ENCODE measurements at regions not wholly inside any gene's neighbourhood (a gene's known extent, or its start where the extent isn't known, plus 50 kb on each side); places are given as distances from the start of the nearest gene placed in this dataset.
A peak's percentile ranks its signal among the peaks of the same experiment; 100 is the strongest.
"Not testable (repeated sequence)": the region's sequence is repeated elsewhere in the genome, so short reads cannot be mapped to it uniquely, and the experiment has no call there.

- no peak for DNase-seq (ENCODE audit: low read depth)
Measured at GRCh38 chr20:22690616-22691179, 106.3 kb upstream of the FOXA2 start.

GRCh38 chr20:22691369-22692118 is 107.2 kb upstream of the FOXA2 start:
- peak; percentile 72 for DNase-seq (ENCODE audit: low read depth)

- no peak for DNase-seq (ENCODE audit: low read depth)
Measured at GRCh38 chr20:22692119-22692475, 107.7 kb upstream of the FOXA2 start.

- not testable (repeated sequence) for DNase-seq (ENCODE audit: low read depth)
Measured at GRCh38 chr20:22692620-22693019, 108.2 kb upstream of the FOXA2 start.

GRCh38 chr20:22696759-22697158 is 112.4 kb upstream of the FOXA2 start:
- no peak for DNase-seq (ENCODE audit: low read depth)

- DNase-seq (ENCODE audit: low read depth) = no peak
Measured at GRCh38 chr20:22698259-22698842, 114.0 kb upstream of the FOXA2 start.

- DNase-seq (ENCODE audit: low read depth) = no peak
Measured at GRCh38 chr20:22699396-22699795, 115.0 kb upstream of the FOXA2 start.

- DNase-seq (ENCODE audit: low read depth) = peak; percentile 48
Measured at GRCh38 chr20:22700367-22700766, 116.0 kb upstream of the FOXA2 start.

- DNase-seq (ENCODE audit: low read depth) = no peak
Measured at GRCh38 chr20:22701679-22702308, 117.4 kb upstream of the FOXA2 start.

GRCh38 chr20:22703843-22704242 is 119.5 kb upstream of the FOXA2 start:
- no peak for DNase-seq (ENCODE audit: low read depth)

GRCh38 chr20:22711971-22712755 is 127.8 kb upstream of the FOXA2 start:
- DNase-seq (ENCODE audit: low read depth) = no peak

- DNase-seq (ENCODE audit: low read depth) = no peak
Measured at GRCh38 chr20:22716821-22717351, 132.5 kb upstream of the FOXA2 start.

- no peak for DNase-seq (ENCODE audit: low read depth)
Measured at GRCh38 chr20:22717466-22717865, 133.1 kb upstream of the FOXA2 start.

GRCh38 chr20:22719167-22719591 is 134.8 kb upstream of the FOXA2 start:
- DNase-seq (ENCODE audit: low read depth) = no peak

- DNase-seq (ENCODE audit: low read depth) = no peak
Measured at GRCh38 chr20:22720206-22720605, 135.8 kb upstream of the FOXA2 start.

GRCh38 chr20:22722811-22723210 is 138.4 kb upstream of the FOXA2 start:
- no peak for DNase-seq (ENCODE audit: low read depth)

GRCh38 chr20:22723659-22724058 is 139.3 kb upstream of the FOXA2 start:
- peak; percentile 47 for DNase-seq (ENCODE audit: low read depth)

GRCh38 chr20:22728146-22728745 is 143.9 kb upstream of the FOXA2 start:
- DNase-seq (ENCODE audit: low read depth) = no peak

GRCh38 chr20:22729180-22729579 is 144.8 kb upstream of the FOXA2 start:
- peak; percentile 56 for DNase-seq (ENCODE audit: low read depth)

- DNase-seq (ENCODE audit: low read depth) = no peak
Measured at GRCh38 chr20:22729616-22730236, 145.4 kb upstream of the FOXA2 start.

- no peak for DNase-seq (ENCODE audit: low read depth)
Measured at GRCh38 chr20:22732751-22733150, 148.4 kb upstream of the FOXA2 start.

Measured in EH (cell line).